LNCaP clone FGC (cell line): ENCODE measurements at regions not wholly inside any gene's neighbourhood (a gene's known extent, or its start where the extent isn't known, plus 50 kb on each side); places are given as distances from the start of the nearest gene placed in this dataset.
"Not testable (repeated sequence)": the region's sequence is repeated elsewhere in the genome, so short reads cannot be mapped to it uniquely, and the experiment has no call there.

Experiments
- DNase-seq: peaks from one replicate; pipeline ENCODE4 v3.0.0-alpha.2; 2011; ENCODE audit warnings: low read depth
- H3K4me3 ChIP-seq: 2 replicates; pipeline ENCODE4 v1.5.1; 2011; ENCODE audit warnings: mild to moderate bottlenecking, low read depth, low read length, control low read depth
- TF ChIP-seq, protein P1 (sequence below): IDR thresholded peaks from 2 replicates; pipeline ENCODE4 v1.5.1; 2012; ENCODE audit warnings: mild to moderate bottlenecking; ENCODE audit not compliant: control insufficient read depth, insufficient read depth; ENCODE audit errors: extremely low read depth

GRCh38 chr15:38996111-38996631, 431.6 kb upstream of the RASGRP1 start:
- no peak for DNase-seq
- TF ChIP-seq, protein P1, sequence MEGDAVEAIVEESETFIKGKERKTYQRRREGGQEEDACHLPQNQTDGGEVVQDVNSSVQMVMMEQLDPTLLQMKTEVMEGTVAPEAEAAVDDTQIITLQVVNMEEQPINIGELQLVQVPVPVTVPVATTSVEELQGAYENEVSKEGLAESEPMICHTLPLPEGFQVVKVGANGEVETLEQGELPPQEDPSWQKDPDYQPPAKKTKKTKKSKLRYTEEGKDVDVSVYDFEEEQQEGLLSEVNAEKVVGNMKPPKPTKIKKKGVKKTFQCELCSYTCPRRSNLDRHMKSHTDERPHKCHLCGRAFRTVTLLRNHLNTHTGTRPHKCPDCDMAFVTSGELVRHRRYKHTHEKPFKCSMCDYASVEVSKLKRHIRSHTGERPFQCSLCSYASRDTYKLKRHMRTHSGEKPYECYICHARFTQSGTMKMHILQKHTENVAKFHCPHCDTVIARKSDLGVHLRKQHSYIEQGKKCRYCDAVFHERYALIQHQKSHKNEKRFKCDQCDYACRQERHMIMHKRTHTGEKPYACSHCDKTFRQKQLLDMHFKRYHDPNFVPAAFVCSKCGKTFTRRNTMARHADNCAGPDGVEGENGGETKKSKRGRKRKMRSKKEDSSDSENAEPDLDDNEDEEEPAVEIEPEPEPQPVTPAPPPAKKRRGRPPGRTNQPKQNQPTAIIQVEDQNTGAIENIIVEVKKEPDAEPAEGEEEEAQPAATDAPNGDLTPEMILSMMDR = no peak
- no peak overlapping the region for H3K4me3 ChIP-seq

- no peak overlapping the region for H3K4me3 ChIP-seq
- TF ChIP-seq, protein P1 = no peak
- no peak for DNase-seq
Observed at GRCh38 chr15:38997841-38998240, 433.2 kb upstream of the RASGRP1 start.

DNA sequence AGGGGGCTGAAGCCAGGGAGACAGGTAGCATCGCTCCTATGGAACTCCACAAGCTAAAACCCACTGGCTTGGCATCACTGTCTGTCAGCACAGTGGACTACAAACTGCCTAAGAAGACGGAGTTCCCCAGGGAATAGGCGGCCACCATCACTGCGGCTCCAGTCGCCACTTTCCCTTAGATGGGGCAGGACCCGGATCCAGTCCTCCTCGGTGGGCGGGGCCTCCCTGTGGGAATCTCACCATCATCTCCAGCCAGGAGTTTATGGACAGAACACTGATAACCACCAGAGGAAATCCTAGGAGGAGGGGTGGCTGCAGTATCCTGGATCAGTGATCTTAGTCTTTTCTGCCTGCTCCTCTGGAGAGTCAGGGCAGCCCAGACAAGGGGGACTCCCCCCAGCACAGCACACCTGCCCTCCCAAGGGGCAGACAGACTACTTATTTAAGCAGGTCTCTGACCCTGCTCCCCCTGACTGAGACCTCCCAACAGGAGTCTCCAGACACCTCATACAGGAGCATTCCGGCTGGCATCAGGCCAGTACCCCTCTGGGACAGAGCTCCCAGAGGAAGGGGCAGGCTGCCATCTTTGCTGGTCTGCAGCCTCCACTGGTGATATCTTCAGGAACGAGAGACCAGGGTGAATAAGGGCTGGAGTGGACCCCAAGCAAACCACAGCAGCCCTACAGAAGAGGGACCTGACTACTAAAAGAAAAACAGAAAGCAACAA, 435.6 kb upstream of the RASGRP1 start:
- DNase-seq = no peak
- no peak overlapping the region for H3K4me3 ChIP-seq
- TF ChIP-seq, protein P1 = no peak

DNA sequence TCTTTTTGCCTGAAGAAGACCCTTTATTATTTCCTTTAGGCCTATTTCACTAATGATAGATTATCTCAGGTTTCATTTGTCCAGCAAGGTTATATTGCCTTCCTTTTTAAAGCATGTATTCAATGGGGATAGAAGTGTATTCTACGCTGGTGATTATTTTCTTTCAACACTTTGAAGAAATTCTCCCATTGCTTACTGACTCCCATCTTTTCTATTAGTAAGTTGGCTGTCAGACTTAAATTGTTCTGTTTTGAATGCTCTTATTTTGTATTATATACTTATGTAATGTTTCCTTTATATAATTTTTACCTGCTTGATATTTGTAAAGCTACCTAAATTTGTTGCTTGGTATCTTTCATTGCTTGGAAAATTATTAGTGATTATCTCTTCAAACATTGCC, 445.1 kb upstream of the RASGRP1 start:
- H3K4me3 ChIP-seq = no peak overlapping the region
- DNase-seq = no peak
- TF ChIP-seq, protein P1 = no peak

DNA sequence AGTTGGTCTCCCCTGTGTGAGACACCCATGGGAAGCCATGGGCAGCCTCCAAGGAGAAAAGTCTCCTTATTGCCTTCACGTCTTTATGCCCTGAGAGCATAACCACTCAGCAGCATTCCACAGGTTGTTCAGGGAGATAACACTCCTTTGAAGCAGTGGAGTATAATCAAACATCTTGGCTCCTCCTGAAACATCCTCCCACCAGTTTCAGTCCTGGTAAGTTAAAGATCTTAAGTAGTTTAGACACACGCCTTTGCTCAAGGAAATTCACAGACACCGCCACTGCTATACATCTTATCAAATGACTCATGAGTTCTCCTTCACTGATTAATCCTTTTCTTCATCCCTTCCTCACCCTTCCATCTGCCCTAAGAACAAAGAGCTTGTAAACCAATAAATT, 446.5 kb upstream of the RASGRP1 start:
- DNase-seq, H3K4me3 ChIP-seq: not testable (repeated sequence)

DNA sequence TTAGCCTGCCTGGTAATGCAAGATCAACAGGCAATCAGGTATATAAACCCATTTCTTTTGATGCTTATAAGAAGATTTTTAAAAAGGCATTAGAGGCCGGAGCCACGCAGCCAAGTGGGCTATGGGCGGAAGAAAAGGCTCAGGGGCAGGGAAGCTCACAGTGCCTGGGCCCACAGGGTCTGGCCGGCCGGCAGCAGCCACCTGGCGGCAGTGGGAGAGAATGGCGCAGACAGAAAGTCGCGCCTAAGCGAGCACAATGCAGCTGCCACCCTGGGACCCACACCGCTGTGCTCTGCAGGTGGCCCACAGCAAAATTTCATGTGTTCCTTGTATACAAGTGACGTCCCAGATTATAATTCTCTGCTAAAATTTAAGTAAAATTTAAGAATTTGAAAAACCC, 448.6 kb upstream of the RASGRP1 start:
- DNase-seq = no peak
- TF ChIP-seq, protein P1 = no peak

GRCh38 chr15:39014682-39015081, 450.1 kb upstream of the RASGRP1 start:
- H3K4me3 ChIP-seq = no peak overlapping the region
- TF ChIP-seq, protein P1 = no peak
- no peak for DNase-seq

More for the DNA sequence above, 448.6 kb upstream of the RASGRP1 start:
- H3K4me3 ChIP-seq = no peak overlapping the region
